Sigmoid colon (tissue), 4 donors: ENCODE measurements at regions not wholly inside any gene's neighbourhood (a gene's known extent, or its start where the extent isn't known, plus 50 kb on each side); places are given as distances from the start of the nearest gene placed in this dataset.

Experiments used
- EP300 ChIP-seq, 4 donors: sonication (generic); formaldehyde crosslinking; IDR thresholded peaks; one replicate each; pipeline ENCODE4 v1.6.1; 2017; ENCODE audit warnings: antibody characterized with exemption in 4 of 4
- POLR2A ChIP-seq, 2 donors: fragments of 450-650 bp; IDR thresholded peaks; one replicate each; pipeline ENCODE4 v1.6.1; 2016; ENCODE audit warnings: antibody characterized with exemption in 2 of 2, mild to moderate bottlenecking in 2 of 2, moderate library complexity in 2 of 2
- POLR2AphosphoS5 ChIP-seq, 4 donors: sonication (generic); formaldehyde crosslinking; IDR thresholded peaks; one replicate each; pipeline ENCODE4 v1.6.1; 2017; ENCODE audit warnings: antibody characterized with exemption in 4 of 4
- TF ChIP-seq, protein P1 (sequence below), 4 experiments: fragments of 450-650 bp in 3 of 4; fragments of 200-600 bp in 1 of 4; IDR thresholded peaks; one replicate each; pipeline ENCODE4 v1.5.1; 2016 to 2019; ENCODE audit warnings: antibody characterized with exemption in 4 of 4, mild to moderate bottlenecking in 3 of 4, moderate library complexity in 2 of 4

DNA sequence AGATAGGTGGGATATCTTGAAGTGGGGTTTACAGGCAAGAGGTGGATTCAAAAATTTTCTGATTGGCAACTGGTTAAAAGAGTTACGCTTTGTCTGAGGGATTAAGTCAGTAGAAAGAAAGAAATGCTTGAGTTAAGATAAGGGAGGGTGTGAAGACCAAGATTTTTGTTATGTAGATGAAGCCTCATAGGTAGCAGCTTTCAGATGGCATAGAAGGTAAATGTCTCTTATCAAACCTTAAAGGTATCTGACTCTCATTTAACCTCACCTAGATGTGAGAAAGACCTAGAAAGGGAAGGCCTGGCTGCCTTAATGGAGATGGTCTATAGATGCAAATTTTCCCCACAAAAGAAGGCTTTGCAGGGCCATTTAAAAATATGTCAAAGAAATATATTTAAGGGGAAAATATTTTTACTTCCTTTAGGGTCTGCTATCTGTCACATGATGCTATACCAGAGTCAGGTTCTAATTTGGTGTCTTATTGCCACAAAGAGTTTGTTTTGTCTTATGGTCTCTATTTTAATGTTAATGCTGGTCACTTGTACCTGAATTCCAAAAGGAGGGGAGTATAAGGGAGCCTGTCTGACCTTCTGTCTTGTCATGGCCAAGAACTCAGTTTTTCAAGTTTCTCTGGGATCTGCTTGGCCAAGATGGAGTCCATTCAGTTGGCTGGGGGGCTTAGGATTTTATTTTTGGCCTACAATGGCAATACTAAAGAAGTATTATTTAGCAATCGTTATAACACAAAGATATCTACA is 699.1 kb upstream of the AMOT start:
- TF ChIP-seq, protein P1, sequence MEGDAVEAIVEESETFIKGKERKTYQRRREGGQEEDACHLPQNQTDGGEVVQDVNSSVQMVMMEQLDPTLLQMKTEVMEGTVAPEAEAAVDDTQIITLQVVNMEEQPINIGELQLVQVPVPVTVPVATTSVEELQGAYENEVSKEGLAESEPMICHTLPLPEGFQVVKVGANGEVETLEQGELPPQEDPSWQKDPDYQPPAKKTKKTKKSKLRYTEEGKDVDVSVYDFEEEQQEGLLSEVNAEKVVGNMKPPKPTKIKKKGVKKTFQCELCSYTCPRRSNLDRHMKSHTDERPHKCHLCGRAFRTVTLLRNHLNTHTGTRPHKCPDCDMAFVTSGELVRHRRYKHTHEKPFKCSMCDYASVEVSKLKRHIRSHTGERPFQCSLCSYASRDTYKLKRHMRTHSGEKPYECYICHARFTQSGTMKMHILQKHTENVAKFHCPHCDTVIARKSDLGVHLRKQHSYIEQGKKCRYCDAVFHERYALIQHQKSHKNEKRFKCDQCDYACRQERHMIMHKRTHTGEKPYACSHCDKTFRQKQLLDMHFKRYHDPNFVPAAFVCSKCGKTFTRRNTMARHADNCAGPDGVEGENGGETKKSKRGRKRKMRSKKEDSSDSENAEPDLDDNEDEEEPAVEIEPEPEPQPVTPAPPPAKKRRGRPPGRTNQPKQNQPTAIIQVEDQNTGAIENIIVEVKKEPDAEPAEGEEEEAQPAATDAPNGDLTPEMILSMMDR (IDR thresholded peaks at IDR 0.05) = no peak
- no peak for TF ChIP-seq POLR2A (IDR thresholded peaks at IDR 0.05)
- no peak for TF ChIP-seq EP300 (IDR thresholded peaks at IDR 0.05)
- no peak for TF ChIP-seq POLR2AphosphoS5 (IDR thresholded peaks at IDR 0.05)
